Small intestine (tissue), 7 donors: ENCODE measurements at regions not wholly inside any gene's neighbourhood (a gene's known extent, or its start where the extent isn't known, plus 50 kb on each side); places are given as distances from the start of the nearest gene placed in this dataset.

Experiments used
- DNase-seq, 2 donors: peaks; one replicate each; pipeline versions ENCODE4 v3.0.0 to v3.0.0-alpha.2; 2013
- FAIRE-seq: peaks from 2 replicates; lab custom pipeline; 2012; peaks lifted over from hg19 to GRCh38; lab: Jason Lieb, UNC
- H3K27ac ChIP-seq, 3 donors: one replicate each; pipeline ENCODE4 v1.5.1; 2013; ENCODE audit warnings: low read length in 2 of 3, mild to moderate bottlenecking in 2 of 3, control low read depth in 1 of 3, inconsistent platforms in 1 of 3, low read depth in 1 of 3, moderate library complexity in 1 of 3
- H3K27me3 ChIP-seq, 3 donors: one replicate each; pipeline ENCODE4 v1.6.1; 2013; ENCODE audit warnings: low read length in 3 of 3, inconsistent platforms in 1 of 3; ENCODE audit not compliant: control insufficient read depth in 3 of 3, insufficient read depth in 3 of 3
- H3K36me3 ChIP-seq, 3 donors: one replicate each; pipeline ENCODE4 v1.6.1; 2013; ENCODE audit warnings: low read length in 3 of 3, inconsistent platforms in 1 of 3, low read depth in 1 of 3, mild to moderate bottlenecking in 1 of 3, moderate library complexity in 1 of 3; ENCODE audit not compliant: control insufficient read depth in 3 of 3, insufficient read depth in 2 of 3
- H3K4me1 ChIP-seq, 3 donors: one replicate each; pipeline ENCODE4 v1.6.1; 2013; ENCODE audit warnings: low read length in 2 of 3, inconsistent platforms in 1 of 3, low read depth in 1 of 3, mild to moderate bottlenecking in 1 of 3, moderate library complexity in 1 of 3; ENCODE audit not compliant: control insufficient read depth in 3 of 3, insufficient read depth in 2 of 3
- H3K4me3 ChIP-seq, 3 donors: one replicate each; pipeline ENCODE4 v1.5.1; 2013; ENCODE audit warnings: low read length in 3 of 3, control low read depth in 1 of 3, inconsistent platforms in 1 of 3, low read depth in 1 of 3, mild to moderate bottlenecking in 1 of 3, moderate library complexity in 1 of 3
- H3K9me3 ChIP-seq, 2 donors: one replicate each; pipeline ENCODE4 v1.6.1; 2013; ENCODE audit warnings: low read depth in 1 of 2, low read length in 1 of 2; ENCODE audit not compliant: control insufficient read depth in 2 of 2, insufficient read depth in 1 of 2
- WGBS, 3 donors: extraction: QIAGEN DNeasy Blood & Tissue Kit; methylation state at CpG; one replicate each; pipeline ENCODE4 v1.1.7; 2013; 5-methylcytosine and 5-hydroxymethylcytosine counted together
- donor health status: healthy with polysubstance abuse.
- donor health status: control.
- donor health status: control.
- donor health status: Bipolar disorder and iron deficiency.
- donor health status: healthy.

DNA sequence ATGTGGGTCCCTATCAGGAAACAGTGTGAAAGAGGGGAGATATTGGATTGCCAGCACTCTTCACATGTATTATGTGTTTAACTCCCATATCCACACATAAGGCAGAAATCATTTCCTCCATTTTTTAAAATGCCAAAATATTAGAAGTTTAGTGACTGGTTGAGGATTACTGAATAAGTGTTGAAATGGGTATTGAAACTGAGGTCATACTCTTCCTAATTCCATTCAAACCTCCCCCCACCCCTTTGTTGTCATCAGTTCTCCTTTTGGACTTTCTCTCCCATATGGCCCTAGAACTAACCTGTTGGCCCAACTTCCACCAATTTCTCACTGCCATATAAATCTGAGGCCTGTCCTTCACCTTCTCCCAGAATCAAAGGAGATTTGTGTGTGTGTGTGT is 81.6 kb downstream of the EVX1 start:
- Histone ChIP-seq H3K36me3 (no peaks in the 10 kb centered on the region), H3K27me3 (peaks cover 0 to 2% (median 0%) of the 10 kb centered on the region in 3 donors), H3K4me3 (no peak overlapping the region), H3K4me1 (no peaks in the 10 kb centered on the region), H3K9me3 (peaks cover 0 to 5% of the 10 kb centered on the region in 2 donors), H3K27ac (no peak overlapping the region)
- DNase-seq (no peak), FAIRE-seq (no peak)

DNA sequence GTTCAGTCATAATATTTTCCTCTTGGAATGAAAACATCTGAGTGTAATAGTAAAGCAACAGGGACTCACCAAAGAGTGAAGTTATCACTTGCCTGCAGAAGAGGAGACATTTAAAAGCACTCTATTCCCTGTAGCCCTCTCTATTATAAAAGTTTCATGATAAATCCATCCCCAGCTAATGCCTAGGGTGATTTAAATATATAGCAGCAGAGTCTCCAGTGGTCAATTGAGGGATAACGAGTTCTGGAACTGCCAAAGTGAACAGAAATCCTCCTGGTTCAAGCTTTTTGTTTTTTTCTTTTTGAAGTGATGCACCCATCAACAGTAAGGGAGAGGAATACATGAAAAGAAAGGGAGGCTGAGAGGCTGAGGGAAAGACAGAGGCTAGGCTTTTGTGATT is 87.3 kb downstream of the EVX1 start:
- Histone ChIP-seq H3K4me3 (no peak overlapping the region), H3K36me3 (no peaks in the 10 kb centered on the region), H3K27me3 (no peaks in the 10 kb centered on the region), H3K9me3 (peaks cover 0 to 11% of the 10 kb centered on the region in 2 donors), H3K27ac (no peak overlapping the region), H3K4me1 (no peaks in the 10 kb centered on the region)
- FAIRE-seq (no peak), DNase-seq (no peak)
- 0 to 28% (median 0%) methylated on average over 1 of the region's 1 CpG for WGBS, 3 donors

DNA sequence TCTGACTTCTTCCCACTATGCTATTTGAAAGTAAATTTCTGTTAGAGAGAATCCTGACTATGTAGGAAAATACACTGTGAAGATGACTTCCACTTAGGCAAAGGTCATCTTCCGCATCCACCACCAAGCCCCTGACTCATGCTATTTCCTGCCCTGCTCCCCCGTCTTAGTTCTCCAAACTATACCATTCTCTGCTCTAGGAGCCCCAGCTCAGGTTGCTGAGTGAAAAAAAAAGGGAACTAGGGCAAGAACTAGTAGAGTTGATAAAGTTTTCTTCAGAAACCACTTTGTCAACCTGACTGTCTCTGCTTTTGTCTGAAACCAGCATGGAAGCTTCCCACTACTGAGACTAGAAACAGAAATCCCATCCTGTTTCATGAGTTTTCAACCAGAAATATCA is 96.9 kb downstream of the EVX1 start:
- peaks cover 0 to 4% (median 0%) of the 10 kb centered on the region in 3 donors for H3K27me3 ChIP-seq
- no peaks in the 10 kb centered on the region for H3K36me3 ChIP-seq
- peaks cover 0 to 2% of the 10 kb centered on the region in 2 donors for H3K9me3 ChIP-seq
- FAIRE-seq, result no peak
- DNase-seq, result no peak
- no peak overlapping the region for H3K27ac ChIP-seq
- H3K4me3 ChIP-seq, result no peak overlapping the region
- WGBS, 3 donors, result 69 to 87% (median 79%) methylated on average over 2 of the region's 2 CpGs
- peaks cover 0 to 8% (median 0%) of the 10 kb centered on the region in 3 donors for H3K4me1 ChIP-seq

GRCh38 chr7:27344471-27344870 is 101.9 kb downstream of the EVX1 start:
- no peak for FAIRE-seq
- Histone ChIP-seq H3K4me1 (peaks cover 0 to 17% (median 0%) of the 10 kb centered on the region in 3 donors), H3K9me3 (no peaks in the 10 kb centered on the region), H3K36me3 (no peaks in the 10 kb centered on the region), H3K27me3 (peaks cover 0 to 6% (median 0%) of the 10 kb centered on the region in 3 donors), H3K4me3 (no peak overlapping the region), H3K27ac (no peak overlapping the region)
- DNase-seq, result no peak

- Histone ChIP-seq H3K4me3 (no peak overlapping the region), H3K27me3 (peaks cover 0 to 6% (median 0%) of the 10 kb centered on the region in 3 donors)
- WGBS, 3 donors, result 36 to 66% (median 43%) methylated on average over 3 of the region's 3 CpGs
These were observed 102.7 kb downstream of the EVX1 start for GRCh38 chr7:27345164-27345887.

GRCh38 chr7:27345997-27346396 is 103.4 kb downstream of the EVX1 start:
- 55 to 77% (median 58%) methylated on average over 8 of the region's 8 CpGs for WGBS, 3 donors
- H3K4me3 ChIP-seq, result no peak overlapping the region
- no peaks in the 10 kb centered on the region for H3K9me3 ChIP-seq
- DNase-seq (no peak), FAIRE-seq (no peak)
- H3K27me3 ChIP-seq, result peaks cover 0 to 6% (median 0%) of the 10 kb centered on the region in 3 donors
- no peaks in the 10 kb centered on the region for H3K36me3 ChIP-seq
- H3K4me1 ChIP-seq, result peaks cover 0 to 17% (median 0%) of the 10 kb centered on the region in 3 donors
- no peak overlapping the region for H3K27ac ChIP-seq

More at GRCh38 chr7:27345164-27345887, 102.7 kb downstream of the EVX1 start:
- Histone ChIP-seq H3K36me3 (no peaks in the 10 kb centered on the region), H3K9me3 (no peaks in the 10 kb centered on the region), H3K27ac (no peak overlapping the region), H3K4me1 (peaks cover 0 to 17% (median 0%) of the 10 kb centered on the region in 3 donors)
- FAIRE-seq (no peak), DNase-seq (no peak)

DNA sequence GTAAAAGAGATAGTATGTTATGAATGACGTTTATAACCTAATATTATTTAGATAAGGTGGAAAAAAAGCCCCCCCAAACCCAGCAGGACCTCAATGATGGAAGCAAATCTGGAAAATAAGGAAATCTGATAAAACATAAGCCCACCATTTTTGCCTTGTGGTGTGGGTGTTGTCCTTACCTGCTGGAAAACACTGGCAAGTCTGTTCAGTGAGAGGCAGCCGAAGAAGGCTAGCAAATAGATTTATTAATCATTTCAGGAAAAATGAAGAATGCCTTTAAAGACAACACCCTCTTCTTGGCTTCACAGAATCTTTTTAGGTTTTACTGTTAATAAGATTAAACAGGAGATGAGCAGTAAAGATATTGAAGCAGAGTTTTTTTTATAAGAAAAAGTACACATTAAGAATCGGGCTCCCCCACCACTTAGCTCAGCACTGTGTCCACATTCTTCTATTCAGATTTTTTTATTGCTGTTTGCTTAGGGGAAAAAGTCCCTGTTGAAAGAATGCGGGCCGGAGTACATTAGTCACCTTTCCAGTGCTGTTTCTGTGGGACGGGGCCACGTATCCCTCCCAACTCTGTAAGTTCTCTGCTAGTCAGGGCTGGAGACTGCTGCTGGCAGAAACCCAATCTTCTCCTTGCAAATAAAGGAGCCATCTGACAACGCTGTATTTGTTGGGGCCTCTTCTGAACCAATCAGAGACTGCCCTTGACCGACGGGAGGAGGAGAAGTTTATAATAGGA is 104.1 kb downstream of the EVX1 start:
- no peak overlapping the region for H3K27ac ChIP-seq
- H3K4me1 ChIP-seq, result peaks cover 0 to 12% (median 0%) of the 10 kb centered on the region in 3 donors
- no peak for FAIRE-seq
- WGBS, 3 donors, result 9 to 44% (median 28%) methylated on average over 10 of the region's 10 CpGs
- H3K4me3 ChIP-seq, result no peak overlapping the region
- H3K9me3 ChIP-seq, result no peaks in the 10 kb centered on the region
- peaks cover 0 to 6% (median 0%) of the 10 kb centered on the region in 3 donors for H3K27me3 ChIP-seq
- peak in 1 of 2 donors; percentile 66 for DNase-seq
- no peaks in the 10 kb centered on the region for H3K36me3 ChIP-seq

DNA sequence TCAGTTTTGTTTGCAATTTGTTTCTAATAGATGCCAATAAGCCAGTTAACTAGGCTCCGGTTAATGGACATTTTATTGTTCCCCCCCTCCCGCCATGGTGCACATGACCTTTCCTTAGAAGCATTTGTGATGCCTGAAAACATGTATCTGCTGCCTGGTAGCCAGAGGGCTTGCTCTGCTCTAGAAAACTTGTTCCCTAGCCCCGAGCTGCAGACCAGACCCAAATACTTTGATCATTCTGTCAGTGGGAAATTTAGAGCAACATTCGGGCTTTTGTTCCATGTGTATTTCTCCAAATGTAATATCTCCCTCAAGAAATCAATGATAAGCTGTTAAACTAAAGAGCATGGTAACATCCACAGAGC is 104.7 kb downstream of the EVX1 start:
- Histone ChIP-seq H3K27ac (no peak overlapping the region), H3K4me1 (peaks cover 0 to 9% (median 0%) of the 10 kb centered on the region in 3 donors), H3K36me3 (no peaks in the 10 kb centered on the region), H3K9me3 (no peaks in the 10 kb centered on the region), H3K27me3 (peaks cover 0 to 6% (median 0%) of the 10 kb centered on the region in 3 donors), H3K4me3 (no peak overlapping the region)
- DNase-seq (no peak), FAIRE-seq (no peak)
- WGBS, 3 donors, result 39 to 46% (median 44%) methylated on average over 4 of the region's 4 CpGs
